ENCODE measurements at regions not wholly inside any gene's neighbourhood (a gene's known extent, or its start where the extent isn't known, plus 50 kb on each side); places are given as distances from the start of the nearest gene placed in this dataset.

DNA sequence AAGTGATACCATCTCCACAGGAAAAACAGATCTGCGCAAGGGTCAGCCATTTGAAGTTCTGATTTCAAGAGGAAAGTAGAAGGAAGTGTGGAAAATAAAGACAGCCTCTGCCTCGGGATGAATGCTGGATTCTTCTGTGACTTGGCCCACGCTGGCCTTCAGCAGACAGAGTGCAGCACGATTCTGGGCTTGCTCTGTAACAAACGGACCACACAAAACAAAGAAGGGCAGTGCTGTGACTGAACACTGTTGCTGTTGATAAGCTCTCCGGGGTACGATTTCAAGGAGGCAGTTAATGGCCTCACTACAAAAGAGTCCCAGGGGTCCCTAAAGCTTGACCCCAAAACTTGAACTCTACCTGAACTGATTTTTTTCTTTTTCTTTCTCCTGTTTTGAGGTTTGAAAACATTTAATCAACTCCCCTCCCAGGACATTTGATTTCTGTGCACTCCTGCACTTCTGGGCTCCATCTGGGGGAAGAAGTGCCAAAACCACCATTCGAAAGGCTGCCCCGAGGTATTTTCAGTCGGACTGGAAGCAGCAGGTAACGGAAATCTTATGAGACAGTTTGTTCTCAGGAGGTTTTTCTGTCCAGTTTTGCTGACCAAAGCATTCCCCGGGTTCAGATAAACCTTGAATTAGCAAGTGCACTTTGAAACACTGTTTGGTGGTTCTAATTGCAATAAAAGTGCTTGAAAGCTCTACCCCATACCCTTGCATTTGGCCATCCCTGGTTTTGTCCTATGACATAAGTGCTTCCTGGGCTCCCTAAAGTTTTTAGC is 189.6 kb downstream of the MYLK4 start:
- no peak overlapping the region for H3K4me2 ChIP-seq (ENCODE audit: low read depth, low read length, poor library complexity, severe bottlenecking)
- DNase-seq: no peak
- no peaks in the 10 kb centered on the region for H3K36me3 ChIP-seq (ENCODE audit: insufficient read depth, low read length)
- no peaks in the 10 kb centered on the region for H3K79me2 ChIP-seq (ENCODE audit: low read length)
- no peak overlapping the region for H2AFZ ChIP-seq (ENCODE audit: low read length)
- H3K27ac ChIP-seq (ENCODE audit: low read length): no peak overlapping the region
- H3K4me3 ChIP-seq (ENCODE audit: low read length): no peak overlapping the region
- no peaks in the 10 kb centered on the region for H3K27me3 ChIP-seq (ENCODE audit: low read length)
- H3K9me3 ChIP-seq (ENCODE audit: low read length): no peaks in the 10 kb centered on the region
- H3K4me1 ChIP-seq (ENCODE audit: low read length): no peaks in the 10 kb centered on the region
- H4K20me1 ChIP-seq (ENCODE audit: insufficient read depth, low read depth, low read length): no peaks in the 10 kb centered on the region
- no peaks in the 10 kb centered on the region for H3K9me2 ChIP-seq (replicated peaks; ENCODE audit: insufficient read depth, low read length)
- H3K9ac ChIP-seq (ENCODE audit: low read length): no peak overlapping the region

DNA sequence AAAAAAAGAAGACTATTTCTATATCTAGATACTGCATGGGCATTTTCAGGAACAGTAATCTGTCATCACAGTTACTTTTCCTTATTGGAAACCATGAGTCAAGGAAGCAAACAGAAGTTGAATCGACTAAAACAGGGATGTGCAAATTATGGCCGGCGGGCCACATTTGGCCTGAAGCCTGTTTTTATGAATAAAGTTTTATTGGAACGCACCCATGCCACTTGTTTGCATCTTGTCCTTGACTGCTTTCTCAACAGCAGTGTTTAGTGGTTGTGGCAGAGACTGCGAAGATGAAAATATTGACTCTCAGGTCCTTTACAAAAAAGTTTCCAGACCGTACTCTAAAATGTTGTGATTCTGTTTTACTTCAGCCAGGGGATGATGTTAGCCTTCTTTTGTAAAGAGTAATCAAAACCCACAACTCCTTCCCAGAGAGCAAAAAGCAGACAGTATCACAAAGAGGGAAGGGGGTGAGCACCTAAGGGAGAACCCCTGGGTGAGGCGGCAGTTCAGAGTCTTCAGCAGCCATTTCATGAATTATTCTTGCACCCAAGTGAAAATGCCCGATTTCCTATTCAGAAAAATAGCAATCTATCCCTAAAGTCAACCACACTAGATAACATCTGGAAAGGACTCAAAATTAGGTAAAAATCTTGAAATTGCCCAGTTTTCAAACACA is 190.4 kb downstream of the MYLK4 start:
- DNase-seq: no peak
- no peak overlapping the region for H3K9ac ChIP-seq (ENCODE audit: low read length)
- no peaks in the 10 kb centered on the region for H3K36me3 ChIP-seq (ENCODE audit: insufficient read depth, low read length)
- H4K20me1 ChIP-seq (ENCODE audit: insufficient read depth, low read depth, low read length): no peaks in the 10 kb centered on the region
- no peaks in the 10 kb centered on the region for H3K9me3 ChIP-seq (ENCODE audit: low read length)
- no peak overlapping the region for H3K4me2 ChIP-seq (ENCODE audit: low read depth, low read length, poor library complexity, severe bottlenecking)
- no peaks in the 10 kb centered on the region for H3K79me2 ChIP-seq (ENCODE audit: low read length)
- H2AFZ ChIP-seq (ENCODE audit: low read length): no peak overlapping the region
- no peaks in the 10 kb centered on the region for H3K4me1 ChIP-seq (ENCODE audit: low read length)
- H3K9me2 ChIP-seq (replicated peaks; ENCODE audit: insufficient read depth, low read length): no peaks in the 10 kb centered on the region
- H3K27me3 ChIP-seq (ENCODE audit: low read length): no peaks in the 10 kb centered on the region
- no peak overlapping the region for H3K27ac ChIP-seq (ENCODE audit: low read length)
- no peak overlapping the region for H3K4me3 ChIP-seq (ENCODE audit: low read length)

DNA sequence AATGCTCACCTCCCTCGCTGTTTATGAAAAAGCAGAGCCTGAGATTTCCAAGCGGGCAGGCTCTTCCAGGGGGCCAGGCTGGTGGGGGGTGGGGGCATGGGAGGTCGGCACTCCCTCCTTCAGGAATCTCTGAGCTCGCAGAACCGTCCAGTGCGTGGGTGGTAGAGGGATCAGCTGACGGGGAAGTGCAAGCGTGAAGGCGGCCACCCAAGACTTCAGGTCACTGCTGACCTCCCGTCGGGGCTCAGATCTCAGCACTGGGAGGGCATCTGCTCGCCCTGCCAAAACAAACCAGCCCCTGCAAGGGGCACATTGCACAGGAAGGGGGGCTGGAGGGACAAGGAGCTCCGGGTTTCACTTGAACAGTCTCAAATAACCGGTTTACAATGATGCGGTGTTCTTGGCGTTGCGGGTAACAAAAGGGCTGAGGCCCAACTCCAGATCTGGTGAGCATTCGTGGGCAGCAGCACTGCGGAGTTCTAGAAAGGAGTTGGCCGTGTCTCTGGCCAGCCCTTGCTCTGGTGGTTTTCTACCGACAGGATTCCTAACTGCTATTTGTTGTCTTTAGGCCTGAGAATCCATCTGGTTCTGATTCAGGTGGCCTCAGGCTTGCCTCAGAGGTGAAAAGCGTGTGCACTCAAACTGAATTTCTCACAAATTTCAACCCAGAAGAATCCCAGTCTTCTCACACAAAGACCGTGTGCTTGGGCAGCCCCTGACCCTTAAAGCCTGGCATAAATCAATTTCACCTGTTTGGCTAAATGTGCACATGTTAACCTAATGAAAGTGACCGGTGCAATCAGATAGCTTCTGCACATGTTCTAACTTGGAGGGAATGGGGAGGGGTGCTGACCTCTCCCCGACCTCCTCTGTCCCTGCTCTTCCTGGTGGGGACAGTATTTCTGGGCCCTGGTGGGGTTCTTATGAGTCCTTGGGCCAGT is 191.6 kb downstream of the MYLK4 start:
- no peak overlapping the region for H2AFZ ChIP-seq (ENCODE audit: low read length)

DNA sequence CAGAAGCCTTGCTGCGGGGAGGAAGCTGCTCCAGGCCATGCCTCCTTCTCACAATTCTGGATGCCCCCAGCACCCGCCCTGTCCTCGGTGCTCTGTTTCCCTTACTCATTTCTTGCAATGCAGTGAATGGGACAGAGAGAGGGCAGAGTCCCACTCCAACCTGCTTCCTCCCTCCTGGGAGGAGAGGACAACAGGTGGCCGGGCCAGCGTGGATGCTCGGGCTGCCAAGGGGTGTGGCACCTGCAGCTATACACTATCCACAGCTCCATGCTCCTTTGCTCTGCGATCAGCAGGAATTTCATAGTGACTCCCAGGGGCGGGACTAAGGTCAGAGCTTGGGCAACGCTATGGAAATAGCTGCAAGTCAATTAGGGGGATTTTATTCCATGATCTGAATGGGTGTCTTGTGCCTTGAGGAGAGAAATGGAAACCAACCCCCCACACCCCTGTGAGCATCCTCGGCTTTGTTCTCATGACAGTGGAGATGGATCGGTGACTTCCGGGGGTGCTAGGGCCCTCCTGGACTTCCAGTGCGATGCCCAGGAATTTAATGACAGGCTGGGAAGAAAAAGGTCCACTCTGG is 192.5 kb downstream of the MYLK4 start:
- H3K4me1 ChIP-seq (ENCODE audit: low read length): no peaks in the 10 kb centered on the region
- no peaks in the 10 kb centered on the region for H3K36me3 ChIP-seq (ENCODE audit: insufficient read depth, low read length)
- no peaks in the 10 kb centered on the region for H3K9me2 ChIP-seq (replicated peaks; ENCODE audit: insufficient read depth, low read length)
- no peak overlapping the region for H3K27ac ChIP-seq (ENCODE audit: low read length)
- no peaks in the 10 kb centered on the region for H3K9me3 ChIP-seq (ENCODE audit: low read length)
- no peaks in the 10 kb centered on the region for H4K20me1 ChIP-seq (ENCODE audit: insufficient read depth, low read depth, low read length)
- no peaks in the 10 kb centered on the region for H3K27me3 ChIP-seq (ENCODE audit: low read length)
- DNase-seq: no peak
- H3K9ac ChIP-seq (ENCODE audit: low read length): no peak overlapping the region
- no peak overlapping the region for H3K4me2 ChIP-seq (ENCODE audit: low read depth, low read length, poor library complexity, severe bottlenecking)
- H3K4me3 ChIP-seq (ENCODE audit: low read length): no peak overlapping the region
- no peaks in the 10 kb centered on the region for H3K79me2 ChIP-seq (ENCODE audit: low read length)
- no peak overlapping the region for H2AFZ ChIP-seq (ENCODE audit: low read length)

More for the DNA sequence above, 191.6 kb downstream of the MYLK4 start:
- no peak overlapping the region for H3K27ac ChIP-seq (ENCODE audit: low read length)
- no peak for DNase-seq
- no peak overlapping the region for H3K4me2 ChIP-seq (ENCODE audit: low read depth, low read length, poor library complexity, severe bottlenecking)
- no peaks in the 10 kb centered on the region for H3K79me2 ChIP-seq (ENCODE audit: low read length)
- H3K36me3 ChIP-seq (ENCODE audit: insufficient read depth, low read length): no peaks in the 10 kb centered on the region
- H3K27me3 ChIP-seq (ENCODE audit: low read length): no peaks in the 10 kb centered on the region
- no peak overlapping the region for H3K4me3 ChIP-seq (ENCODE audit: low read length)
- no peaks in the 10 kb centered on the region for H4K20me1 ChIP-seq (ENCODE audit: insufficient read depth, low read depth, low read length)
- H3K4me1 ChIP-seq (ENCODE audit: low read length): no peaks in the 10 kb centered on the region
- H3K9me2 ChIP-seq (replicated peaks; ENCODE audit: insufficient read depth, low read length): no peaks in the 10 kb centered on the region
- H3K9me3 ChIP-seq (ENCODE audit: low read length): no peaks in the 10 kb centered on the region
- H3K9ac ChIP-seq (ENCODE audit: low read length): no peak overlapping the region

DNA sequence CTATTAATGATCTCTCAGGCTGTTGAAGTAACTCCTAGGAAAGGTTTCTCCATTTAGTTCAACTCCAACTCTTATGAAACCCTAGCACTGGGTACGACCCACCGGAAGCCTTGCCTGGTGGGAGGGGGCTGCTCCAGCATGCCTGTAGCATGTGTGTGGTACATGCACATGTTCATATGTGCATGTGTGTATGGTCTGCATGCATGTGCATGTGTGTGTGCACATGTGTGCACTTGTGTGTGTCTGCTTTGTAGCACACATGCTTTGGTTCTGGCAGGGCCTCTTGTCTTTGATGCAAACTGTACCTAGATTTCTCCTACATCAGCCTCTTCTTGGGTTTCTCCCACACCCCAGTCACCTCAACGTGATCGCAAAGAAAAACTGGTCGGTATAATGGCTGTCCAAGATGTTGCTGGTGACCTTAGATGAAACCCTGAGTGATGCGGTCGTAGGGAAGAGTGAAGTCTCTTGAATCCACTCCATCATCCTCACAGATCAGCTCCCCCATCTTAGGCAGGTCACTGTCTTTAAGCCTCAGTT is 193.5 kb downstream of the MYLK4 start:
- Histone ChIP-seq H3K27ac (ENCODE audit: low read length) (no peak overlapping the region), H3K4me1 (ENCODE audit: low read length) (no peaks in the 10 kb centered on the region), H3K36me3 (ENCODE audit: insufficient read depth, low read length) (no peaks in the 10 kb centered on the region), H3K79me2 (ENCODE audit: low read length) (no peaks in the 10 kb centered on the region), H2AFZ (ENCODE audit: low read length) (no peak overlapping the region), H4K20me1 (ENCODE audit: insufficient read depth, low read depth, low read length) (no peaks in the 10 kb centered on the region), H3K4me3 (ENCODE audit: low read length) (no peak overlapping the region), H3K9me2 (replicated peaks; ENCODE audit: insufficient read depth, low read length) (no peaks in the 10 kb centered on the region), H3K9ac (ENCODE audit: low read length) (no peak overlapping the region), H3K9me3 (ENCODE audit: low read length) (no peaks in the 10 kb centered on the region), H3K4me2 (ENCODE audit: low read depth, low read length, poor library complexity, severe bottlenecking) (no peak overlapping the region), H3K27me3 (ENCODE audit: low read length) (no peaks in the 10 kb centered on the region)
- DNase-seq: no peak

DNA sequence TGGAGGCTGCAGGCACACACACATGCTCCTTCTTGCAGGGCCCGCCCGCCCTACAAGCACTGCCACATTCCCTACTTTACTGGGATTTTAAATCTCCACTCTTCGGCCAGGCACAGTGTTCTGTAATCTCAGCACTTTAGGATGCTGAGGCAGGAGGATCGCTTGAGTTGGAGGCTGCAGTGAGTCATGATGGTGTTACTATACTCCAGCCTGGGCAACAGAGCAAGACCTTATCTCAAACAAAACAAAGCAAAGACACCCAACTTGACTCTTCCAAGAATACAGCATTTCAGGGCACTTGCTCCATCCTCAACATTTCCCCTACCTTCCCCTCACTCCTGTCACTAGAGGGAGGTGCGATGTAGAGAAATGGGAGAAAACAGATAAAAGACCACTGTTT is 194.0 kb downstream of the MYLK4 start:
- Histone ChIP-seq H3K9ac (ENCODE audit: low read length) (no peak overlapping the region), H3K27me3 (ENCODE audit: low read length) (no peaks in the 10 kb centered on the region), H4K20me1 (ENCODE audit: insufficient read depth, low read depth, low read length) (no peaks in the 10 kb centered on the region), H3K4me2 (ENCODE audit: low read depth, low read length, poor library complexity, severe bottlenecking) (no peak overlapping the region), H3K79me2 (ENCODE audit: low read length) (no peaks in the 10 kb centered on the region), H2AFZ (ENCODE audit: low read length) (no peak overlapping the region), H3K9me3 (ENCODE audit: low read length) (no peaks in the 10 kb centered on the region), H3K36me3 (ENCODE audit: insufficient read depth, low read length) (no peaks in the 10 kb centered on the region), H3K27ac (ENCODE audit: low read length) (no peak overlapping the region), H3K9me2 (replicated peaks; ENCODE audit: insufficient read depth, low read length) (no peaks in the 10 kb centered on the region), H3K4me3 (ENCODE audit: low read length) (no peak overlapping the region), H3K4me1 (ENCODE audit: low read length) (no peaks in the 10 kb centered on the region)
- DNase-seq: no peak

DNA sequence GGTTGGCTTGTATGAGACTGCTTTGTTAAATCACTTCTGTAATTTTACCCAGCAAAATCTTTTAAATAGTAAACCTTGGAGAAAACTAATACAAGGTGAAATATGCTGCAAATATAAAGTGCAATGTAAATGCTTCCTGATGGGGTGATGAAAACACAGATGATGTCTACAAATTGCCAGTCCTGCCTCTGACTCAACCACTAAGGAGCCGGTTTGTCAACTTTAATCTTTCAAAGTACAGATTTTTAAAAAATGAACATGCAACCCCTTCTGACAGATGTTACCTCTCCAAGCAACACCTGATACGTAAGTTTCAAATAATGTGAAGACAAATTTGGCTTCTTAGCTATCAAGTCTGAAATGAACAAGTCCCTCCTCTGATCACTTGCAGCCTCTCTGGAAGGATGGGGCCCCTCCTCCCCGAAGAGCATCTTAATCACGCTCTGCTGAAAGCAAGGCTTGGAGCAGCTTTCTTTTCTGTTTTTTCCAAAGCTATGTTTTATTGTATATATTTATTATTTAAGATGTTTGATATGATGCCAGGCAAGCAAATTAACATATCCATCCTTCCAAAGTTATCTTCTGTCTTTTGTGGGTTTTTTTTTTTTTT is 196.0 kb downstream of the MYLK4 start:
- no peaks in the 10 kb centered on the region for H3K79me2 ChIP-seq (ENCODE audit: low read length)
- no peak overlapping the region for H2AFZ ChIP-seq (ENCODE audit: low read length)
- H3K4me3 ChIP-seq (ENCODE audit: low read length): no peak overlapping the region
- no peaks in the 10 kb centered on the region for H3K4me1 ChIP-seq (ENCODE audit: low read length)
- H3K27ac ChIP-seq (ENCODE audit: low read length): no peak overlapping the region
- H3K36me3 ChIP-seq (ENCODE audit: insufficient read depth, low read length): no peaks in the 10 kb centered on the region
- no peaks in the 10 kb centered on the region for H4K20me1 ChIP-seq (ENCODE audit: insufficient read depth, low read depth, low read length)
- no peak for DNase-seq
- H3K9ac ChIP-seq (ENCODE audit: low read length): no peak overlapping the region
- H3K27me3 ChIP-seq (ENCODE audit: low read length): no peaks in the 10 kb centered on the region
- H3K9me3 ChIP-seq (ENCODE audit: low read length): no peaks in the 10 kb centered on the region
- no peaks in the 10 kb centered on the region for H3K9me2 ChIP-seq (replicated peaks; ENCODE audit: insufficient read depth, low read length)
- H3K4me2 ChIP-seq (ENCODE audit: low read depth, low read length, poor library complexity, severe bottlenecking): no peak overlapping the region
